Lower lobe of right lung (tissue), 2 donors: ENCODE measurements at regions not wholly inside any gene's neighbourhood (a gene's known extent, or its start where the extent isn't known, plus 50 kb on each side); places are given as distances from the start of the nearest gene placed in this dataset.
"Not testable (repeated sequence)": the region's sequence is repeated elsewhere in the genome, so short reads cannot be mapped to it uniquely, and the experiment has no call there.

Experiments used
- ATAC-seq, 2 donors: fragments of 200-7000 bp; cut with Tn5 transposase; one replicate each; pipeline ENCODE4 v1.9.1; 2020 to 2022; ENCODE audit warnings: mild to moderate bottlenecking in 2 of 2, moderate library complexity in 2 of 2
- DNase-seq: peaks from one replicate; pipeline ENCODE4 v3.0.0-alpha.2; 2020
- H3K27ac ChIP-seq: fragments of 200-600 bp; one replicate; pipeline ENCODE4 v1.8.0; 2022
- H3K27me3 ChIP-seq: fragments of 200-600 bp; one replicate; pipeline ENCODE4 v1.8.0; 2022; ENCODE audit warnings: low read depth
- H3K36me3 ChIP-seq: fragments of 200-600 bp; one replicate; pipeline ENCODE4 v1.8.0; 2022; ENCODE audit warnings: mild to moderate bottlenecking
- H3K4me1 ChIP-seq: fragments of 200-600 bp; one replicate; pipeline ENCODE4 v1.8.0; 2022
- H3K4me3 ChIP-seq: fragments of 200-600 bp; one replicate; pipeline ENCODE4 v1.8.0; 2022; ENCODE audit warnings: mild to moderate bottlenecking
- H3K9me3 ChIP-seq: fragments of 200-600 bp; one replicate; pipeline ENCODE4 v1.8.0; 2022
- CTCF ChIP-seq: fragments of 200-600 bp; IDR thresholded peaks from one replicate; pipeline ENCODE4 v1.8.0; 2022; ENCODE audit warnings: antibody characterized with exemption, mild to moderate bottlenecking
- intact Hi-C: fragments of 100-400 bp; cut with DNase I; formaldehyde crosslinking; loops from one replicate; pipeline ENCODE4 v1.11.0; 2022
- donor health status: DM: no; HTN: yes; CAD: no; lungs with severe emphysema.

DNA sequence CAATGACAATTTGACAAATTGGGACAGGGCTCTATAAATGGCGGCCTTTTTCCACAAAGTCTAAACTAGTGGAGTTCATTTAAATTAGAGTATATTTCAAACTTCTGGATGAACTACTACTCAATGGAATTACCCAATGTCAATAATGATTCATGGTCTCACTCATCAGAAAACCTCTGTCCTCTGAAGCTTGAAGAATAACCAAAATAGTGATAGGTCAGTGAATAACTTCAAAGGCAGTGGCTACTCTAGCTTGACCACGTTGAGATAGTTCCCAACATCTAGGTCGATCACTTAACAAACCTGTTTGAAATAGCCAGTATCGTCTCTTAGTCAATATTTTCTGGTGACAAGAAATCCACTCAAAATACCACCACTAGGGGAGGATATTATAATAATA, 197.6 kb downstream of the HDGFL1 start:
- no peaks in the 10 kb centered on the region for H3K27me3 ChIP-seq
- no peaks in the 10 kb centered on the region for H3K36me3 ChIP-seq
- H3K4me3 ChIP-seq = no peak overlapping the region
- TF ChIP-seq CTCF = no peak
- intact Hi-C loops = no loop called here
- no peaks in the 10 kb centered on the region for H3K4me1 ChIP-seq
- DNase-seq (no peak), ATAC-seq (no peak)
- no peak overlapping the region for H3K27ac ChIP-seq
- H3K9me3 ChIP-seq = no peaks in the 10 kb centered on the region

DNA sequence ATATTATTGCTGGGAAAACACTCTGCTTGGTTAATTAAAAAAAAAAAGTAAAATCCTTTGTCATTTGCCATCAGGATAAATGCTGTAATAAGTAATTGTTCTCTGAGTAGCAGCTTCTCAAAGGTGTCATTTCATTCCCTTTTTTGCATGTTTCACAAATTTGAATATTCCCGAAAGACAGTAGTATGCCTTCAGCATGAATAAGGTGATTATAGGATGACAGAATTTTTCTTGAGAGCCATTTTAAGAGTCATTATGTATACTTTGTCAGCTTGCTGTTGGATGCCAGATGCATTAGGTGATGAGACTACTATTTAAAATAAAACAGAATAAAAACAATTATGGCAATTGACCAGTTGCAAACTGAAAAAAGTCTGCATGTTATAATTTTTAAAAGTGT, 200.7 kb downstream of the HDGFL1 start:
- DNase-seq = no peak
- intact Hi-C loops = no loop called here
- TF ChIP-seq CTCF = no peak
- no peaks in the 10 kb centered on the region for H3K9me3 ChIP-seq
- H3K36me3 ChIP-seq = no peaks in the 10 kb centered on the region
- no peak for ATAC-seq
- no peaks in the 10 kb centered on the region for H3K4me1 ChIP-seq
- H3K4me3 ChIP-seq = no peak overlapping the region
- no peak overlapping the region for H3K27ac ChIP-seq
- no peaks in the 10 kb centered on the region for H3K27me3 ChIP-seq

DNA sequence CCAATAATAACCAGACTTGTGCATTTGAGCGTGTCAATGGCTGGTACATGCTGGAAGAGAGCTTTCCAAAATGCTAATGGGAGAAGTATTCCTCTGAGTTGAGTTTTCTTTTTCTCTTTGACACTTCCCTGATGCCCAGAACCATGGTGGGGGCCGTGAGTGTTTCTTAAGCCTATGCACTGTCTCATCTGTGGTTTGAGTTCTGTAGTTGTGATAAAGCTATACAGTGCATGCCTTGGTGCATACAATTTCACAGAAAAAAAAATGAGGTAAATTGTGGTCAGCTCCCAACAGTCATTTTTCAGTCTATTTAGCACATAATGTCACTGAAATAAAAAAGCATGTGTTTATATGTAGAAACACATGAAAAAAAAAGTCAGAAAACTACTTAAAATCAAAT, 204.8 kb downstream of the HDGFL1 start:
- intact Hi-C loops = no loop called here
- Histone ChIP-seq H3K4me1 (no peaks in the 10 kb centered on the region), H3K27ac (no peak overlapping the region), H3K36me3 (no peaks in the 10 kb centered on the region), H3K9me3 (peaks cover 16% of the 10 kb centered on the region), H3K27me3 (no peaks in the 10 kb centered on the region), H3K4me3 (no peak overlapping the region)
- no peak for TF ChIP-seq CTCF
- no peak for DNase-seq
- no peak for ATAC-seq

DNA sequence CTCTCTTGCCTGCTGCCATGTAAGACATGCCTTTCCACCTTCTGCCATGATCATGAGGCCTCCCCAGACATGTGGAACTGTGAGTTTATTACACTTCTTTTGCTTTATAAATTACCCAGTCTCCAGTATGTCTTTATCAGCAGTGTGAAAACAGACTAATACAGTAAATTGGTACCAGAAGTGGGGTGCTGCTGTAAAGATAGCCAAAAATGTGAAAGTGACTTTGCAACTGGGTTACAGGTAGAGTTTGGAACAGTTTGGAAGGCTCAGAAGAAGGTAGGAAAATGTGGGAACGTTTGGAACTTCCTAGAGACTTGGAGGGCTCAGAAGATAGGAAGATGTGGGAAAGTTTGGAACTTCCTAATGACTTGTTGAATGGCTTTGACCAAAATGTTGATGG, 209.1 kb downstream of the HDGFL1 start:
- ATAC-seq, intact Hi-C loops: not testable (repeated sequence)

GRCh38 chr6:22779062-22779461, 209.7 kb downstream of the HDGFL1 start:
- intact Hi-C loops = no loop called here
- H3K4me1 ChIP-seq = no peaks in the 10 kb centered on the region
- no peak for TF ChIP-seq CTCF
- H3K27me3 ChIP-seq = no peaks in the 10 kb centered on the region
- H3K36me3 ChIP-seq = no peaks in the 10 kb centered on the region
- no peak overlapping the region for H3K27ac ChIP-seq
- DNase-seq = no peak
- H3K4me3 ChIP-seq = no peak overlapping the region
- ATAC-seq = no peak
- peaks cover 23% of the 10 kb centered on the region for H3K9me3 ChIP-seq

More for the DNA sequence above, 209.1 kb downstream of the HDGFL1 start:
- H3K27ac ChIP-seq, H3K36me3 ChIP-seq, DNase-seq, H3K27me3 ChIP-seq, H3K4me1 ChIP-seq, H3K4me3 ChIP-seq: not testable (repeated sequence)
- H3K9me3 ChIP-seq = peaks cover 23% of the 10 kb centered on the region

DNA sequence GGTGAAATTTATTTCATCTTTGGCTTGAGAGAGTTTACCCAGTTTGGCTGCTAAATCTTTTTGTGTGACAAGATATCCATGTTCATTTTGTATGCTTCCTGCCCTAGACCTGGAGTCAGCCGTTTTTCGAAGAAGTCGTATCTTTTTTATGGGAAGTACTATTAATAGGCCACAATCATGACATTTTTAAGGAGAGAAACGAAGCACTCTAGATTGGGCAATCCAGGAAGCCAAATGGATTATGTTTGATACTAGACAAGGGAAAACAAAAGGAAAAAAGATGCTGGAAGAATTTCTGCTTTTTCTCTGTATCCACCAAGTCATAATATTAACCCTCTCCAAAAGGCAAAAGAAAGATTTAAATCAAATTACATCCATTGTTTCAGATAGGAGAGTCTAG, 214.6 kb downstream of the HDGFL1 start:
- TF ChIP-seq CTCF = no peak
- no peaks in the 10 kb centered on the region for H3K4me1 ChIP-seq

More for the DNA sequence above, 214.6 kb downstream of the HDGFL1 start:
- no peaks in the 10 kb centered on the region for H3K36me3 ChIP-seq
- peaks cover 9% of the 10 kb centered on the region for H3K9me3 ChIP-seq
- no peaks in the 10 kb centered on the region for H3K27me3 ChIP-seq
- H3K27ac ChIP-seq = no peak overlapping the region
- no peak for ATAC-seq
- no peak overlapping the region for H3K4me3 ChIP-seq
- intact Hi-C loops = no loop called here
- no peak for DNase-seq
